GM20000 (cell line): ENCODE measurements at regions not wholly inside any gene's neighbourhood (a gene's known extent, or its start where the extent isn't known, plus 50 kb on each side); places are given as distances from the start of the nearest gene placed in this dataset.

Experiments used
- DNase-seq: peaks from one replicate; pipeline ENCODE4 v3.0.0; 2012; ENCODE audit warnings: low spot score
- CTCF ChIP-seq: IDR thresholded peaks from 2 replicates; pipeline ENCODE4 v1.5.1; 2012; ENCODE audit warnings: mild to moderate bottlenecking, control low read depth; ENCODE audit errors: extremely low read depth, missing control alignments

- no peak for DNase-seq
- TF ChIP-seq CTCF = no peak
Measured at GRCh38 chr2:16189029-16189835, 248.9 kb downstream of the MYCN start.

GRCh38 chr2:16188261-16188890 lies 248.0 kb downstream of the MYCN start:
- DNase-seq = no peak
- no peak for TF ChIP-seq CTCF

- DNase-seq = no peak
- TF ChIP-seq CTCF = no peak
Measured at GRCh38 chr2:16187482-16187817, 247.1 kb downstream of the MYCN start.

- DNase-seq = no peak
- no peak for TF ChIP-seq CTCF
Measured at GRCh38 chr2:16186661-16187481, 246.5 kb downstream of the MYCN start.

- no peak for DNase-seq
- no peak for TF ChIP-seq CTCF
Measured at GRCh38 chr2:16185801-16186272, 245.5 kb downstream of the MYCN start.

GRCh38 chr2:16184945-16185660 lies 244.8 kb downstream of the MYCN start:
- DNase-seq = no peak
- TF ChIP-seq CTCF = no peak
